Lung microvascular endothelial cell (primary cell): ENCODE measurements at regions not wholly inside any gene's neighbourhood (a gene's known extent, or its start where the extent isn't known, plus 50 kb on each side); places are given as distances from the start of the nearest gene placed in this dataset.
"Not testable (repeated sequence)": the region's sequence is repeated elsewhere in the genome, so short reads cannot be mapped to it uniquely, and the experiment has no call there.

Experiments used
- DNase-seq, 2 donors: peaks; one replicate each; pipeline versions ENCODE4 v3.0.0 to v3.0.0-alpha.2; 2010; ENCODE audit warnings: low read depth in 2 of 2

DNA sequence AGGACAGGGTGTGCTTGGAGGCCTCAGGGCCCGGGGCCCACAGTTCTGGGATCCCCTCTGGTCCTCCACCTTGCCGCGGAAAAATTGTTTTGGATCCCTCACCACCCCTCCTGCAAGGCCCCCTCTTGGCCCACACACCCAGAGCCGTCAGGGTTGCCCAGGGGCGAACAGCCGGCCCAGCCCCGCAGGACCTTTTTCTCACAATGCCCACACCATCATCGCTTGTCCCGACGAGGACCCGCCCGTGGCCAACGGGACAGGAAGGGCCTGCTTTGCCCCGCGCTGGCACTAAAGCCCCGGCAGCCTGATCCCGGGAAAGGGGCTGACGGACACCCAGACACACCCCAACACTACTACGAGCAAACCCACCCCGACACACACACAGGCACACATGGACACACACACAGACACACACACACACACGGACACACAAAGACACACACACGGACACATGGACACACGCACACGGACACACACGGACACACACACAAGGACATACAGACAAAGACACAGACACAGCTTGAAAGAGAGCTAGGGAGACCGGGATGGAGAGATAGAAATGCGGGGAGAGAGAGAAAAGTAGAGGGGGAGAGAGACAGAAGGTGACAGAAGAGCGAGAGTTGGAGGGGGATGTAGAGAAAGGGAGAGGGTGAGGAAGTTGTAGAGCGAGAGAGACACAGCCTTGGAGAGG, 1493.5 kb upstream of the DEFB115 start:
- no peak for DNase-seq

DNA sequence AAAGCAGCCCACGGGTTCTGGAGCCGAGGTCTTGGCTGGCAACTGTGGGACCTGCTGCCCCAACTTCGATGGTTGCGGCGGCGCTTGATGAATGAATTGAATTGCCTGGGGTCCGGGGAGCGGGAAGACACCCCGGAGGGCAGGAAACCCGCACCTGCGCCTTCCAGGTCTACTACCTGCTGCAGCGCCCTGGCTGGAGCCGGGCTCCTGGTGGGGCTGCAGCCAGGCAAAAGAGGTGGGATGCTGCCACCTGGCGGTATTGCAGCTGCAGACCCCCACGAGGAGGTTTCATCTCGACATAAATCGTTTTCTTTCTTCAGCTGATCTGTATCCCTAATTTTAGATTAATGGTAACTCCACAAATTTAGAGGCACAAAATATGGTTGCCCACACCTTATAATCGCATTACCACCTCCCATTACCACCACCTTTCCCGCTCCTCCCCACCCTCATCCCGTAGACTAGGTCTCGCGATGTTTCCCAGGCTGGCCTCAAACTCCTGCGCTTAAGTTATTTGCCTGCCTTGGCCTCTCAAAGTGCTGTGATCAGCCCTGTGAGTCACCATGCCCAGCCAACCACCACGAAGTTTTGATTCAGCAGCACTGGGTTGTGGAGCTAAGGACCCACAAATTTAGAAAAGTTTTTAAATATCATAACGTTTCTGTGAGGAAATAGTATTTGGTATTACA, 1492.4 kb upstream of the DEFB115 start:
- not testable (repeated sequence) for DNase-seq

DNA sequence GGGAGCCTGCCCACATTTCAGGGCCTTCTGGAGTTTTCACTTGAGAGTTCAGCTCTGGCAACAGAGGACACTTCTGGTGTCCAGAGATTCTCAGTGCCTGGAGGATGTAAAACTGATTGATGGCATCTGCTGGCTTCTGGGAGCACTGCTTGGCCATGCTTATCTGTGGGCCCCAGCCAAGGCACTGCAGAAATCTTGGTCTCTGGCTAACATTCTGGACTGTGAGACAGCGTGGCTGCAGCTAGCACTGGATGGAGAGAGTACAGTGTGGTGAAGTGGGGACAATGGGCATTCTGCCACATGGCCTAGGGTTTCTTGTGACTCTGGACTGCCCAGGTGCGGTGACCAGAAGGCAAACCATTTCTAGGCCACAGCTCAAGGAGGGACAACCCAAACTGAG, 1479.4 kb upstream of the DEFB115 start:
- not testable (repeated sequence) for DNase-seq

DNA sequence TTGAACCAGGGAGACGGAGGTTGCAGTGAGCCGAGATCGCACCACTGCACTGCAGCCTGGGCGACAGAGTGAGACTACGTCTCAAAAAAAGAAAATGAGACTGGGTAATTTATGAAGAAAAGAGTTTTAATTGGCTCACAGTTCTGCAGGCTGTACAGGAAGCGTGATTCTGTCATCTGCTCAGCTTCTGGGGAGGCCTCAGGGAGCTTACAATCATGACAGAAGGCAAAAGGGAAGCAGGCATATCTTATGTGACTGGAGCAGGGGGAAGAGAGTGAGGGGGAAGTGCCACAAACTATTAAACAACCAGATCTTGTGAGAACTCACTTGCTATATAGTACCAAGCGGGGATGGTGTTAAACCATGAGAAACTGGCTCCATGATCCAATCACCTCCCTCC, 1476.2 kb upstream of the DEFB115 start:
- DNase-seq = not testable (repeated sequence)

DNA sequence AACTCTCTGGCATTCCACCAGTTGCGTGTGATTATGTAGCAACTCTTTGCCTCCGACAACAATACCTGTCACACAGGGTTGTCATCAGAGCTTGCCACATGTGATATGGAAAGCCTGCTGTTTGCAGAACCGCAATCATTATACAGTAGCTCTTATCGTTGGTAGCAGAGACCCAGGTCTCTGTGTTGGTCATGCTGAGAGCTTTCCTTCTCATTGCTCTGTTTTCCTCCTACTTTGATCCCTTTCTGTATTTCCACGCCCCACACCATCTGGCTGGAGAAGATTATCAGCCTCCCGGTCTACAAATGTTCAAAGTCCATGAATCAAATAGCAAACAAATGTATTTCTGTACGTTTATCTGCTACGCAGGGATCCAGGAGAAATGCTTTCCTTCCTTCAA, 1475.6 kb upstream of the DEFB115 start:
- DNase-seq = not testable (repeated sequence)

DNA sequence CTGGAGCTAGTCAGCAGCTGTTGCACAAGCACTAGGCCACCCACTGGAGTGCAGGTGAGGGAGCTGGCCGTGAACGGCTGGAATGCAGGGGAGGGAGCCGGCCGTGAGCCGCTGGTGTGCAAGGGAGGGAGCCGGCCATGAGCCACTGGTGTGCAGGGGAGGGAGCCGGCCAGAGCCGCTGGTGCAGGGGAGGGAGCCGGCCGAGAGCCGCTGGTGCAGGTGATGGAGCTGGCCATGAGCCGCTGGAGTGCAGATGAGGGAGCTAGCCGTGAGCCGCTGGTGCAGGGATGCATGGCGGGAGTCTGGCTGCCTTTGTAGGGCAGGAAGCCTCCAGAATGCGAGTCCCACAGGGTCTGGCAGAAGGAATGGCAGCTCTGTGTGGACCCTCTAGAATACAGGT, 1470.0 kb upstream of the DEFB115 start:
- DNase-seq = not testable (repeated sequence)

DNA sequence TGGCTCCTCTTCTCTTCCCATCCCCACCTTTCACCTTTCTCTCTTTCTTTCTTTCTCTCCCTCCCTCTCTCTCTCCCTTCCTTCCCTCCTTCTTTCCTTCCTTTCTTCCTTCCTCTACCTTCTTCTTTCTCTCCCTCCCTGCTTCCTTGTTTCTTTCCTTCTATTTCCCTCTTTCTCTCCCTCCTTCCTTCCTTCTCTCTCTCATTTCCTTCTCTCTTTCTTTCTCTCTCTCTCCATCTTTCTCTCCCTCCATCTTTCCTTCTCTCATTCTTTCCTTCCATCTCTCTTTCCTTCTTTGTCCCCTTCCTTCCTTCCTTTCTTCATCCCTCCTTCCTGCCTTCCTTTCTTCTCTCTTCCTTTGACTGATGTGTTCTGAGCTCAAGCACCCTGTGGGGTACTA, 1467.0 kb upstream of the DEFB115 start:
- no peak for DNase-seq

DNA sequence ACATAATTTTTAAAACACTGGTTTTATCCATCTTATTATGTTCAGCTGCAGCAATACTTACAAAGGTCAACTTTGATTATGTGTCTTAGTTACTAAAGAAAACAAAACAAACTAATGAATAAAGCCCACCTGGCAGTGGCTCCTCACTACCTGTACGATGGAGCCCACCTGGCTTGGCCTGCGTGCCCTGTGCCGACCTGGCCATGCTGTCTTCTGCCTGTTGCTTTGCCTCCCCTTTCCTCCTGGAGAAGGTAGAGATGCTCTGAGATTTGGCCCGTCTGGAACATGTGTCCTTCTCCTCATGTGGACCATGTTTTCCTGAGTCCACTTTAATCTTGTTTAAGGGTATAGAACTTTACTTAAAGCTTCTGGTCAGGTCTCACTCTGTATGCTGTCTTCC, 1426.0 kb upstream of the DEFB115 start:
- DNase-seq = not testable (repeated sequence)

DNA sequence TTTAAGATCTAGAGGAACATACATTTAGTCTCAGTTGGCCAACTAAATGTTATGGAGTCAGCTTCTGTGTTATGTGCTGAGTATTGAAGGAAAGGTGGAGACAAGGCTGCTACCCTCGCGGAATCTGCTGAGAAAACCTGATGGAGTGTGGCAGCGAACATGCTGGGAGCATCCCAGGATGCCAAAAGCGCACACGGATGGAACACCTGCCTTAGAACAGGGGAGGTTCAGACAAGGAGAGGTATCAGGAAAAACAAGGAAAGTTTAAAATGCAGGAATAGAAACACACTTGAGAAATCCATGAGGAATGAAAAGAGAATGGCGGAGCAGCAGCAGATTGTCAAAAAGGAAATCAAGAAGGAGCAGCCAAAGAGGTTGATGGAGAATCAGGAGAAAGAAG, 1389.5 kb upstream of the DEFB115 start:
- not testable (repeated sequence) for DNase-seq

DNA sequence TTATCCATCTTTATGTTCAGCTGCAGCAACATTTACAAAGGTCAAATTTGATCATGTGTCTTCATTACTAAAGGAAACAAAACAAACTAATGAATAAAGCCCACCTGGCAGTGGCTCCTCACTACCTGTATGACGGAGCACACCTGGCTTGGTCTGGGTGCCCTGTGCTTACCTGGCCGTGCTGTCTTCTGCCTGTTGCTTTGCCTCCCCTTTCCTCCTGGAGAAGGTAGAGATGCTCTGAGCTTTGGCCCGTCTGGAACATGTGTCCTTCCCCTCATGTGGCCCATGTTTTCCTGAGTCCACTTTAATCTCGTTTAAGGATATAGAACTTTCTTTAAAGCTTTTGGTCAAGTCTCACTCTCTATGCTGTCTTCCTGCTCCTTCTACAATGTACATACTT, 1388.8 kb upstream of the DEFB115 start:
- DNase-seq = not testable (repeated sequence)

DNA sequence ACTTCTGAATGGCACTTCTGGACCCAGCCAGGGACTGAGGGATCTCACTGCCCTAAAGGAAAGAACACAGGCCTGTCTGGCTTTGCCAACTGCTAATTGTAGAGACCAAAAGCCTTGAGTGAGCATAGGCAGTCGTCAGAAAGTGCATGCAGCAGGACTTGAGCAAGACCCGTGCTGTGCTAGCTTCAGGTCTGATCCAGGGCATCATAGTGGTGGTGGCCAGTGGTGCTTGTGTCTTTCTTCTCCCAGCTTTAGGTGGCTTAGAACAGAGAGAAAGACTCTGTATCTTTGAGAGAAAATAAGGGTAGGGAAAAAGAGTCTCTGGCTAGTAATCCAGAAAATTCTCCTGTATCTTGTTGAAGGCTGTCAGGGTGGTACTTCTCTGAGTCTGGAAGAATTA, 1385.6 kb upstream of the DEFB115 start:
- not testable (repeated sequence) for DNase-seq

DNA sequence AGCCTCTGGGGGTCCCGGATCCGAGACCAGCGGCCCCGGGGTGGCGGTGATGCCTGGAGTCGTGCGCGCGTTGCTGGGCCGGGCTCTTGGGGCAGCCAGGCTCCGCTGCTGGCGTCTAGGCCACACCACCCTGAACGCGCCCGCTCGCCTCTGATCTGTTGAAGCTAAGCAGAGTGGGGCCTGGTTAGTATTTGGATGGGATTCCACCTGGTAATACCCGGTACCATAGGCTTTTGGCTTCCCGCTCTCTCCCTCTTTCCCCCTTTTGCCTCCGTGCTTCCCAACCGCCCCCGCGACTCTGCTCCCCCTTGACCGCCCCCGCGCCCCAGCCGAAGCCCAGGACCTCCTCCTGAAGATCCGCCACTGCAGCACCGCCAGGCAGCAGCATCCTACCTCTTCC, 1383.5 kb upstream of the DEFB115 start:
- peak; percentile 36 to 50 for DNase-seq

DNA sequence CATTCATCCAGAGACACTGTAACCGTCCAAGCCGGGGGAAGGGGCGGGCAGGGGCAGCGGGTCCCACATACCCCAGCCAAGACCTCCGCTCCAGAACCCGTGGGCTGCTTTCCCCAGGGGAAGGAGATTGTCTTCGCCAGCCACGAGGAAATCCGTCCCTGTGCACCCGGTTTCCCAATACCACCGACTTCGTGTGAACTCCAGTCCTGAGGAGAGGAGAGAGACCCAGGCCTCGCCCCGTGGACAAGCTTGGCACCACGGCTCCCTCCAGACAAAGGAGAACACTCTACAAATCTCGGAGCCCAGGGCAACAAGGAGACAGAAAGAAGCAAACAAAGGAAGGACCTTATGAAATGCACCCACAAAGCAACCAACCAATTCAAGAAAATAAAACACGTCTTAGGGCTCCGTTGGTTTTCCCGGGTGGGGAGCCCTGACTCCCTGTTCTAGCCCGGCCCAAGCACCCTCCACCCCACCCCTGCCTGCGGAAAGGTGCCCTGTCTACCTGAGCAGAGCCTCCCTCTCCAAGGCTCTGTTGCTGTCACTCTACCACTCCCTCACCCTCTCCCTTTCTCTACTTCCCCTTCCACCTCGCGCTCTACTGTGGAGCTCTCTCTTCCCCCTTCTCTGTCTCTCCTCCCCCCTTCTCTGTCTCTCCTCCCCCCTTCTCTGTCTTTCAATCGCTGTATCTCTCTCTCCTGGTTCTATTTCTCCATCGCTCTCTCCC, 1382.8 kb upstream of the DEFB115 start:
- DNase-seq = no peak

DNA sequence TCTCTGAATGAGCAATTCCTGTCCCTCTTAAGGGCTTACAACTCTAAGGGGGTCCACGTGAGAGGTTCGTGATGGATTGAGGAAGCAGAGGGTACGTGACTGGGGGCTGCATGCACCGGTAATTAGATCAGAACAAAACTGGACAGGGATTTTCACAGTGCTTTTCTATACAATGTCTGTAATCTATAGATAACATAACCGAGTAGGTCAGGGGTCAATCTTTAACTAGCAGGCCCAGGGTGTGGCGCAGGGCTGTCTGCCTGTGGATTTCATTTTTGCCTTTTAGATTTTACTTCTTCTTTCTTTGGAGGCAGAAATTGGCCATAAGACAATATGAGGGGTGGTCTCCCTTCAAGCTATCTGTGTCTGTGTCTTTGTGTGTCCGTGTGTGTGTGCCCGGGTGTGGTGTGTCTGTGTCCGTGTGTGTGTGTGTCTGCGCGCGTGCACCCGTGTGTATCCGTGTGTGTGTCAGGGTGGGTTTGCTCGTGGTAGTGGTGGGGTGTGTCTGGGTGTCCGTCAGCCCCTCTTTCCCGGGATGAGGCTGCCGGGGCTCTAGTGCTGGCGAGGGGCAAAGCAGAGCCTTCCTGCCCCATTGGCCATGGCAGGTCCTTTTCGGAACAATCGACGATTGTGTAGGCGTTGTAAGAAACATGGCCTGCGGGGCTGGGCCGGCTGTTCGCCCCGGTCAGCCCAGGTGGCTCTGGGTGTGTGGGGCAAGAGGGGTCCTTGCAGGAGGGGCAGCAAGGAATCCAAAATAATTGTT, 1382.0 kb upstream of the DEFB115 start:
- DNase-seq = not testable (repeated sequence)

DNA sequence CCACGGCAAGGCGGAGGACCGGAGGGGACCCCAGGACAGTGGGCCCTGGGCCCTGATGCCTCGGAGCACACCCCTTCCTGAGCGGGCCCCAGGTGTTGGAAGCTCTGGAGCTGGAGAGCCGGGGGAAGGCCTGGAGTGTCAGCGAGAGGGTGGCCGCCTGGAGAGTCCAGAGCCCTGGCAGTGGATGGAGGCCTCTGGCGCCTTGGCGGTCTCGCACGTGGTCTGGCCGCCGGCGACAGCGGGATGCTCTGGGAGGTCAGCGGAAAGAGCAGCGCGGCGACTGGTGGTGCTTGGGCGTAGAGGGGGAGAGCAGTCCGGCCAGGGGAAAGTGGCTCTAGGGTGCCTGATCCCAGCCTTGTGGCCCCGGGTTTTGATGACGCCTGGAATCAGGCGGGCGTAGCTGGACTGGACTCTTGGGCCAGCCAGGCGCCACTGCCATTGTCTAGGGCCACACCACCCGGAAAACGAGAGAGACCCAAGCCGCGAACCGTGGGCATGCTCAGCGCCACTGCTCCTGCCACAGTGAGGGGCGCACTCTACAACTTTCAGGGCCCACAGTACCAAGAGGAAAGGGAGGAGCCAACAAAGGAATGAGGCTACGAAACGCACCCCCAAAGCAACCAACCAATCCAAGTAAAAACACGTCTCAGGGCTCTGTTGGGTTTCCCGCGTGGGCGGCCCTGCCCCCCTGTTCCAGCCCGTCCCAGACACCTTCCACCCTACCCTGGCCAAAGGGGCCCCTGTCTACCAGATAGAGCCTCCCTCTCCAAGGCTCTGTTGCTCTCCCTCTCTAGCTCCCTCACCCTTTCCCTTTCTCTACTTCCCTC, 1381.2 kb upstream of the DEFB115 start:
- DNase-seq = not testable (repeated sequence)

DNA sequence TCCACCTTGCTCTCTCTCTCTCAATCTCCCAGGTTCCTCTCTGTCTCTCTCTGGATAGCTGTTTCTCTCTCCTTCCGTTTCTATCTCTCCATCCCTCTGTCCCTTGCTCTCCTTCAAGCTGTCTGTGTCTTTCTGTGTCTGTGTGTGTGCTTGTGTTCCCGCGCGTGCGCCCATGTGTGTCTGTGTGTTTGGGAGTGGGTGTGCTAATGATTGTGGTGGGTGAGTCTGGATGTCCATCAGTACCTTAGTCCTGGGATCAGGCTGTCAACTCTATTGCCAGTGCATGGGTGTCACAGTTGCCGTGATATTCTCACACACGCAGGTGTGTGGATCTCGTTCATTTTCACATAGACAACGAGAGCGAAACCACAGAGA, 1380.6 kb upstream of the DEFB115 start:
- DNase-seq = no peak

DNA sequence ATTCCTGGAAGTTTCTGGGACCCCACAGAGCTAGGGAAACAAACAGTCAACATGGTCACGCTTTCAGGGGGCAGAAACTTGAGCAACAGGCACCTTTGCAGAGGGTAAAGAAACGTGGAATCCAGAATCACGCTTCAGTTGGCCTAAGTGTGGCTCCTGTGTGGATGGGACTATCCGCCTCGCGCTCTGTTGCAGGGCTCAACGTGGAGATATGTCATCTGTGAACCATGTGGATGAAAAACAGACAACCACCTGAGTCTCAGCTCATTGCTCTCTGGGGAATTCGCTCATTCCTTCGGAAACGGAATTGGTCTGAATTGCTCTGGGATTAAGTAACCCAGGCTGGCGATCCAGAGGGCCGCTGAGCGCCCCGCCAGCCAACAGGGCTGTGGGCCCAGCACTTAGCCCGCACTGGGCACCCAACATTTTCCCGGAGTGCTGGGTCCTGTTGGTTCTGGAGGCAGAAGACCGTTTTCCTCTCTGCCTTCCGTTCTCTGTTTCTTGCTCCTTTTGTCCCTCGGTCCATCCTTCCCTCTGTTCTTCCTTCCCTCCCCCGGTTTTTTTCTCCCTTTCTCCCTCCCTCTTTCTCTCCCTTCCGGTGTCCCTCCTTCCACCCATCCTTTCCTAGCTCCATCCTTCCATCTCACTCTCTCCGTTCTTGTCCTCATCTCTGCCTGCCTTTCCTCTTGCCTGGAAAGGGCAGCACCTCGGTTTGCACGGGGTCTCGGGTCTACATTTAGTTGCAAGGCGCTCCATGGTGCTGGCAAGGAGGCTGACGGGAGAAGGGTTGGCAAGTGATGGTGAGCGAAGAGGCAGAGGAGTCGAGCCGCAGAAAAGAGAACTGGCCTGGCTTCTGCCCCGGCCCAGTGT, 1379.8 kb upstream of the DEFB115 start:
- DNase-seq = not testable (repeated sequence)

DNA sequence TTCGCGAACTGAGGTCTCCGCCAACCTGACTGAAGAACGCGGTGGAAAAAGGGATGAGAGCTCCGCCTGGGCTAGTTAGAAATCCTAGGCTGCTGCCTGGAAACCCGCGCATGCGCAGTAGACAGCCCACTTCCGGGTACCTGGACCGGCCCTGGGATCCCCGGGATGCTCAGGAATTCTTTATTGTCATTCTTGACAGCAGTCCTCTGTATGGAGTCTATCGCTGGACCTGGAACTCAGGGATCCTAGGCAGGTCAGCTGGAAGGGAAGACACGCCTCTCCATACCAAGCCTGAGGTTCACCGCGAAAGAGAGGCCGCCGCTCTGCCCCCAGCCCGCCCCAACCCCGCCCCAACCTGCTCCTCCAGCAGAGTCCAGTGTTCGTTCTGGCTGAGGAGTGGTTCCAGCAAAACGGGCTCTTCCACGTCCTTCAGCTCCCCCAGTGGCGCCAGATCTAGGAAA, 1379.2 kb upstream of the DEFB115 start:
- DNase-seq = no peak

DNA sequence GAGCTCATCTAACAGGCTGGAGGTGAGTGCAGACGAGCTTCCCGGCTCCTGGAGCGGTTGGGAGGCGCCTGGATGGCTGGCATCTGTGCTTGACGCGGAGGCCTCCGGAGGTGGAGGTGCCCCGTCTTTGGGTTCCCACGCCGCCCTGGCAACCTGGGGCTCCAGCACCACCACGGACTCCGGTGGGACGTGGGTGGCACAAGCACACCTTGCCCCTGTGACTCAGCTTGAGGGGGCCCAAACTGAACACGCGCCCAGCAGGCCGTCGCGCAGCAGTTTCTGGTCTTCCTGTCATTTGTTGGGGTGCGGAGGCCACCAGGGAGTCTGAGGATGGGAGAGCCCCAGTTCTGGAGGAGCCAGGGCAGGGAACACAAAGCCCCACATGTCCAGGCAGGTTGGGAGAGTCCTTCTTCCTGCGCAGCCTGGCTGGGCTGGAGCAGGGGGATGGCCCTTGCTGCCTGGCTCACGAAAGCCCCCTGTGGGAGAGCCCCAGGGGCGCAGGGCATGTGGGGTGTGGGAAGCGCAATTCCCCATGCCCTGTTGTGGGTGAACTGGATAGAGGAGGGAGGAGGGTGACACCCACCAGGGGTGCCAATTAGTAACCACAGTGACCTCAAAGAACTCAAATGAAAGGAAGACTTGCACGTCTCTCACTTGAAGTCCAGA, 1378.6 kb upstream of the DEFB115 start:
- DNase-seq = no peak
